BJ (cell line): ENCODE measurements at regions not wholly inside any gene's neighbourhood (a gene's known extent, or its start where the extent isn't known, plus 50 kb on each side); places are given as distances from the start of the nearest gene placed in this dataset.

Source experiments
- CTCF ChIA-PET: fragments of 350-600 bp; formaldehyde crosslinking; extraction: SDS; loops from one replicate; lab custom pipeline; 2021; ENCODE audit warnings: antibody characterized with exemption, inconsistent platforms; lab: Yijun Ruan, JAX
- POLR2A ChIA-PET: fragments of 300-600 bp; sonication (Branson Sonifier 250); formaldehyde crosslinking; extraction: SDS; loops from one replicate; lab custom pipeline; 2021; ENCODE audit warnings: antibody characterized with exemption; lab: Charles Lee
- DNase-seq: peaks from one replicate; pipeline ENCODE4 v3.0.0-alpha.2; 2011; ENCODE audit warnings: low read depth
- H3K27me3 ChIP-seq: 2 replicates; pipeline ENCODE4 v1.6.0; 2011; ENCODE audit warnings: low read length; ENCODE audit not compliant: control insufficient read depth, insufficient read depth
- H3K36me3 ChIP-seq: 2 replicates; pipeline ENCODE4 v1.5.1; 2011; ENCODE audit warnings: low read length; ENCODE audit not compliant: control insufficient read depth, insufficient read depth
- H3K4me3 ChIP-seq: 2 replicates; pipeline ENCODE4 v1.5.1; 2011; ENCODE audit warnings: low read depth, mild to moderate bottlenecking, control low read depth, low read length
- CTCF ChIP-seq: IDR thresholded peaks from 2 replicates; pipeline ENCODE4 v1.5.1; 2011; ENCODE audit warnings: low read depth, mild to moderate bottlenecking, control low read depth, inconsistent platforms, low read length, moderate library complexity; ENCODE audit not compliant: insufficient read depth

DNA sequence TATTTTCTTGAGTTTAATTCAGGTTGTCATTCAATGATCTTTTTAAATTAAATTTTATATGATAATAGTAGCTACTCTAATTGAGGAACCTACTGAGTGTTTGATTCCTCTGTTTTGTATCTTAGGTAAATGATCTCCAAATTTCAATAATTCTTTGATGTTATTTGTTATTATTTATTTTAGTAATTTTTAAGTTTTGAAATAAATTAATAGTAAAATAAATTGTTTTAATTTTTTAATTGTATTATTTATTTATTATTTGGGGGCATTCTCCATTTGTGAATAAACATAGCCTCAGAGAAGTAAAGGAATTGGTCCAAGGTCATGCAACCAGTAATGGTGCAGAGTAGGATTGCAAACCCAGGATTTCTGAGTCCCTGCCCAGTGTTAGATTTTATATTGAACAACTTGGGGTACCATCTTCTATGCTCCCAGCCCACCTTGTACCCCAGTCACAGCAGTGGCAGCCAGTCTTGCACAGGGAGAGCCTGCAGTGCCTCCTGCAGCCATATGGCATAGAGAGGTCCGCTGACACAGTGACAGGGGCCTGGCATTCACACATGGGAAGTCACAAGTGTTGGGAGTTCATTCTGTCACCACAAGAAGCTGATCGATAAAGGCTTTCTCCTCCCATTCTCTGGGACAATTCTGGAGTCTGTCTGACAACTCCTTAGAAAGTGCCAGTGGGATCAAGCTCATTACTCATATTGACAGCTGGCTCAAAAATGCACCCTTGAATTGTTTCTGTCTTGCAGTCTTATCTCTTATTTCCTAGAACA is 110.0 kb upstream of the ETAA1 start:
- ChIA-PET POLR2A (no interaction called here), CTCF (interaction anchor here (1.2 kb wide), 1 partner anchor 363 kb away, joined by 3 read pairs; no protein-coding TSS in a partner anchor)
- TF ChIP-seq CTCF, result no peak

GRCh38 chr2:67289271-67289670 is 107.9 kb upstream of the ETAA1 start:
- Histone ChIP-seq H3K27me3 (no peaks in the 10 kb centered on the region), H3K36me3 (no peaks in the 10 kb centered on the region), H3K4me3 (no peak overlapping the region)
- ChIA-PET CTCF (interaction anchor here (0.6 kb wide), 1 partner anchor 25 kb away, joined by 4 read pairs; no protein-coding TSS in a partner anchor), POLR2A (no interaction called here)
- TF ChIP-seq CTCF, result no peak
- DNase-seq, result no peak

More for the DNA sequence above, 110.0 kb upstream of the ETAA1 start:
- no peaks in the 10 kb centered on the region for H3K36me3 ChIP-seq
- no peak for DNase-seq
- H3K4me3 ChIP-seq, result no peak overlapping the region
- H3K27me3 ChIP-seq, result no peaks in the 10 kb centered on the region

GRCh38 chr2:67289921-67290371 is 107.2 kb upstream of the ETAA1 start:
- Histone ChIP-seq H3K4me3 (no peak overlapping the region), H3K36me3 (no peaks in the 10 kb centered on the region), H3K27me3 (no peaks in the 10 kb centered on the region)
- POLR2A ChIA-PET, result no interaction called here
- CTCF ChIA-PET, result no interaction called here
- DNase-seq, result peak; percentile 75
- no peak for TF ChIP-seq CTCF

GRCh38 chr2:67290451-67291290 is 106.5 kb upstream of the ETAA1 start:
- TF ChIP-seq CTCF, result no peak
- DNase-seq, result peak; percentile 63
- Histone ChIP-seq H3K27me3 (no peaks in the 10 kb centered on the region), H3K4me3 (no peak overlapping the region), H3K36me3 (no peaks in the 10 kb centered on the region)
- CTCF ChIA-PET, result no interaction called here
- POLR2A ChIA-PET, result no interaction called here

- DNase-seq, result no peak
- POLR2A ChIA-PET, result interaction anchor here (0.7 kb wide), 1 partner anchor 680 kb away, joined by 5 read pairs; no protein-coding TSS in a partner anchor
- TF ChIP-seq CTCF, result no peak
- no peaks in the 10 kb centered on the region for H3K27me3 ChIP-seq
- H3K36me3 ChIP-seq, result no peaks in the 10 kb centered on the region
- CTCF ChIA-PET, result interaction anchor here (0.6 to 1.4 kb wide), 2 partner anchors 12 to 848 kb away, joined by 4 read pairs; no protein-coding TSS in a partner anchor
- H3K4me3 ChIP-seq, result no peak overlapping the region
Measured at GRCh38 chr2:67294218-67294617, 102.9 kb upstream of the ETAA1 start.
